ENCODE measurements at regions not wholly inside any gene's neighbourhood (a gene's known extent, or its start where the extent isn't known, plus 50 kb on each side); places are given as distances from the start of the nearest gene placed in this dataset.

DNA sequence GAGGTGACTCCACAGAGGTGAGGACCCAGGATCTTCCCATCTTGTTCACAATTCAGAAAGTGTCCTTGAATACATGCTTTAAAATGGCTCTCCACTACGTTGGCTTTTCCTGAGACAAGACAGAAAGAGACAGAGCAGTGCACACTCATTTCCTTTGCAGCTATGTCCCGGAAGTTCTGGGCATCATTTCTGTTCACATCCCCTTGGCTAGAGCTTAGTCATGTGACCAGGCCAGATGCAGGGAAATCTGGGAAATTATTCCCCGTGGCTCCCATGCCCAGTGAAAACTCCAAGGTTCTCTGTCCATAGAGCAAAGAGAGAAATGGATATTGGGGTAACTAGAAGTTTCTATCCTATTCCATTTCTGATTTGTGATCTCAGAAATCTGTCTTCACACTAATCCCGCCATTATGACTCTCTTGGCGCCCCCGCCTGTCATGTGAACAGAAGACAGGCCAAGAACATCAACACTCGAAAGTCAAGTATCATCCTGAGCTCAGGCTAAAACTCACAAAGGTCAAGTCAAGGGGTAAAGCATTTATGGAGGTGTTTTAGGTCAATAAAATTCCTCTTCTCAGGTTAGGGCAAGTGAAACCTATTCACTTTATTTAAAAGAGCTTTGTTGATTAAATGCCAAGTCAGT is 251.4 kb upstream of the HABP2 start:
- no peaks in the 10 kb centered on the region for H3K27me3 ChIP-seq (ENCODE audit: low read depth, low read length)
- H3K36me3 ChIP-seq (replicated peaks; ENCODE audit: low read depth, low read length), result no peaks in the 10 kb centered on the region
- no peak overlapping the region for H3K4me3 ChIP-seq (ENCODE audit: low read length)
- H3K27ac ChIP-seq (ENCODE audit: low read length), result no peak overlapping the region
- peaks cover 10% of the 10 kb centered on the region; the same call in 1 of the 2 replicates for H3K4me1 ChIP-seq (ENCODE audit: low read length)
- H3K4me2 ChIP-seq (ENCODE audit: low read length), result no peak overlapping the region
- no peaks in the 10 kb centered on the region for H4K20me1 ChIP-seq (ENCODE audit: insufficient read depth, low read length)
- H2AFZ ChIP-seq (ENCODE audit: low read depth, low read length), result no peak overlapping the region
- H3K9ac ChIP-seq (ENCODE audit: low read length), result no peak overlapping the region
- TF ChIP-seq, protein P1, sequence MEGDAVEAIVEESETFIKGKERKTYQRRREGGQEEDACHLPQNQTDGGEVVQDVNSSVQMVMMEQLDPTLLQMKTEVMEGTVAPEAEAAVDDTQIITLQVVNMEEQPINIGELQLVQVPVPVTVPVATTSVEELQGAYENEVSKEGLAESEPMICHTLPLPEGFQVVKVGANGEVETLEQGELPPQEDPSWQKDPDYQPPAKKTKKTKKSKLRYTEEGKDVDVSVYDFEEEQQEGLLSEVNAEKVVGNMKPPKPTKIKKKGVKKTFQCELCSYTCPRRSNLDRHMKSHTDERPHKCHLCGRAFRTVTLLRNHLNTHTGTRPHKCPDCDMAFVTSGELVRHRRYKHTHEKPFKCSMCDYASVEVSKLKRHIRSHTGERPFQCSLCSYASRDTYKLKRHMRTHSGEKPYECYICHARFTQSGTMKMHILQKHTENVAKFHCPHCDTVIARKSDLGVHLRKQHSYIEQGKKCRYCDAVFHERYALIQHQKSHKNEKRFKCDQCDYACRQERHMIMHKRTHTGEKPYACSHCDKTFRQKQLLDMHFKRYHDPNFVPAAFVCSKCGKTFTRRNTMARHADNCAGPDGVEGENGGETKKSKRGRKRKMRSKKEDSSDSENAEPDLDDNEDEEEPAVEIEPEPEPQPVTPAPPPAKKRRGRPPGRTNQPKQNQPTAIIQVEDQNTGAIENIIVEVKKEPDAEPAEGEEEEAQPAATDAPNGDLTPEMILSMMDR (IDR thresholded peaks at IDR 0.05; ENCODE audit: low read depth, low read length), result no peak; the same call in 1 of the 2 replicates
- H3K79me2 ChIP-seq (ENCODE audit: low read length), result no peaks in the 10 kb centered on the region
- no peaks in the 10 kb centered on the region for H3K9me3 ChIP-seq (ENCODE audit: insufficient read depth, low read length)

DNA sequence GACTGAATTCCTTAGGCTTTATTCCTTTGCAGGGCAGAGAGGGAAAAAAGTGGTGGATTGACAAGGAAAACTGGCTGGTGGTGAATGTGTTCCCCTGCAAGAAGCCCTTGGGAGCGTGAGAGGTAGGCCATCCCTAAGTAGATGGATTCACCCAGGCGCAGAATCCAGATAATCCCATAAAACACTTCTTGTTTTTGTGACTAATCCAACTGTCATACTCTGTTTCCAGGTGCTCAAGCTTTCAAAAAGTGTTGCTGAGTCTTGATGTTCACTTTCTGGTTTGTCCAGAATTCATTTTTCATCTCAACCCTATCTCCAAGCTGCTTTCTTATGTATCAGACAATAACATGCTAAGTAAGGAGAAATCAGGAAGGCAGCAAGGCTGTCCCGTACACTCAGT is 250.8 kb upstream of the HABP2 start:
- Histone ChIP-seq H2AFZ (ENCODE audit: low read depth, low read length) (no peak overlapping the region), H3K27ac (ENCODE audit: low read length) (no peak overlapping the region), H3K4me1 (ENCODE audit: low read length) (peaks cover 10% of the 10 kb centered on the region; the same call in 1 of the 2 replicates), H3K4me2 (ENCODE audit: low read length) (no peak overlapping the region), H3K36me3 (replicated peaks; ENCODE audit: low read depth, low read length) (no peaks in the 10 kb centered on the region), H4K20me1 (ENCODE audit: insufficient read depth, low read length) (no peaks in the 10 kb centered on the region), H3K9me3 (ENCODE audit: insufficient read depth, low read length) (no peaks in the 10 kb centered on the region), H3K79me2 (ENCODE audit: low read length) (no peaks in the 10 kb centered on the region), H3K27me3 (ENCODE audit: low read depth, low read length) (no peaks in the 10 kb centered on the region), H3K9ac (ENCODE audit: low read length) (no peak overlapping the region), H3K4me3 (ENCODE audit: low read length) (no peak overlapping the region)
- TF ChIP-seq, protein P1 (IDR thresholded peaks at IDR 0.05; ENCODE audit: low read depth, low read length), result no peak
- TF ChIP-seq EZH2phosphoT487 (IDR thresholded peaks at IDR 0.05; ENCODE audit: low read depth), result no peak

DNA sequence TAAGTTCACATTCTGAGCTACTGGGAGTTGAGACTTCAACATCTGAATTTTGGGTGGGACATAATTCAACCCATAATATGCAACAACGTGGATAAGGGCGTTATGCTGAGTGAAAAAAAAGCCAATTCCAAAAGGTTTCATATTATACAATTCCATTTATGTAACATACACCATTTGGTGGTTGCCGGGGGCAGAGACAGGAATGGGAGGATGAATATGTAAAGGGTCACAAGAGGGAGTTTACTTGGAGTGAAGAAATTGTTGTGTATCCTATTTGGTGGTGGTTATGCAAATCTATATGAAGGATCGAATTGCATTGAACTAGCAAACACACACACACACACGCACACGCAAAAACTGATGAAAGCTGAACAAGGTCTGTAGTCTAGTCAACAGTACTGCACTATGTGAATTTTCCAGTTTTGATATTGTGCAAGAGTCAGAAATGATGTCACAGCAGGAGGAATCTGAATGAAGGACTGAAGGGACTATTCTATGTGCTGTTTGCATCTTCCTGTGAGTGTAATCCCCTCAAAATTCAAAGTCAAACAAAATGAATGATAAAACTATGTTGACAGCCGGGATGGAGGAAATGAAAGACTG is 249.2 kb upstream of the HABP2 start:
- peaks cover 10% of the 10 kb centered on the region; the same call in 1 of the 2 replicates for H3K4me1 ChIP-seq (ENCODE audit: low read length)
- no peak overlapping the region for H3K4me2 ChIP-seq (ENCODE audit: low read length)
- no peaks in the 10 kb centered on the region for H3K36me3 ChIP-seq (replicated peaks; ENCODE audit: low read depth, low read length)
- no peak overlapping the region for H3K4me3 ChIP-seq (ENCODE audit: low read length)
- no peak overlapping the region for H3K9ac ChIP-seq (ENCODE audit: low read length)
- H3K9me3 ChIP-seq (ENCODE audit: insufficient read depth, low read length), result no peaks in the 10 kb centered on the region
- no peaks in the 10 kb centered on the region for H3K27me3 ChIP-seq (ENCODE audit: low read depth, low read length)
- no peak overlapping the region for H3K27ac ChIP-seq (ENCODE audit: low read length)
- H2AFZ ChIP-seq (ENCODE audit: low read depth, low read length), result no peak overlapping the region
- TF ChIP-seq EZH2phosphoT487 (IDR thresholded peaks at IDR 0.05; ENCODE audit: low read depth), result no peak
- TF ChIP-seq, protein P1 (IDR thresholded peaks at IDR 0.05; ENCODE audit: low read depth, low read length), result no peak
- H4K20me1 ChIP-seq (ENCODE audit: insufficient read depth, low read length), result no peaks in the 10 kb centered on the region
- H3K79me2 ChIP-seq (ENCODE audit: low read length), result no peaks in the 10 kb centered on the region

DNA sequence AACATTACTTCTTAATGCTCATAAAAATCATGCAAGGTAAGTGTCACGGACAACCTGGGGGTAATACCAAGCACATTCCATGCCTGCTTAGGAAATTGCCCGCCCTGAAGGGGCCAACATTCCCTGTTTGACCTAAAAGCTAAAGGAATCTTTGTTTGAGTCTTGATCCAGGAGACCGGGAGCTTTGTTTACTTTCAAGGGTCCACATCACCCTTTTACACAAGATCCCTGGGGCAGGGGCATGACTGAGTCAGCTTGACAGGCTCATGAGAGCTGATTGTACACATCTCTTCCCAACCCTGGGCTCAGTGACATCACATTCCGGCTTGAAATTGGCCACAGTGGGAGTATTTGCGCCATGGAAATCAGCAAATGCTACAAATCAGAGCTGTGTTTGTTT is 248.1 kb upstream of the HABP2 start:
- Histone ChIP-seq H2AFZ (ENCODE audit: low read depth, low read length) (no peak overlapping the region), H3K27me3 (ENCODE audit: low read depth, low read length) (no peaks in the 10 kb centered on the region), H3K27ac (ENCODE audit: low read length) (no peak overlapping the region), H3K79me2 (ENCODE audit: low read length) (no peaks in the 10 kb centered on the region), H3K9me3 (ENCODE audit: insufficient read depth, low read length) (no peaks in the 10 kb centered on the region), H3K36me3 (replicated peaks; ENCODE audit: low read depth, low read length) (no peaks in the 10 kb centered on the region), H3K4me2 (ENCODE audit: low read length) (no peak overlapping the region), H3K4me1 (ENCODE audit: low read length) (peaks cover 10% of the 10 kb centered on the region; the same call in 1 of the 2 replicates), H3K9ac (ENCODE audit: low read length) (no peak overlapping the region), H4K20me1 (ENCODE audit: insufficient read depth, low read length) (no peaks in the 10 kb centered on the region), H3K4me3 (ENCODE audit: low read length) (no peak overlapping the region)
- TF ChIP-seq EZH2phosphoT487 (IDR thresholded peaks at IDR 0.05; ENCODE audit: low read depth), result no peak
- TF ChIP-seq, protein P1 (IDR thresholded peaks at IDR 0.05; ENCODE audit: low read depth, low read length), result no peak

All from OCI-LY3 (cell line).